D721Med (cell line): ENCODE measurements at regions not wholly inside any gene's neighbourhood (a gene's known extent, or its start where the extent isn't known, plus 50 kb on each side); places are given as distances from the start of the nearest gene placed in this dataset.

Source experiments
- DNase-seq: peaks from one replicate; pipeline ENCODE4 v3.0.0; 2011; ENCODE audit warnings: low spot score; ENCODE audit not compliant: insufficient read length
- FAIRE-seq: peaks from 2 replicates; lab custom pipeline; 2011; peaks lifted over from hg19 to GRCh38; lab: Jason Lieb, UNC
- TF ChIP-seq, protein P1 (sequence below): IDR thresholded peaks from 2 replicates; pipeline ENCODE4 v1.5.1; 2012; ENCODE audit warnings: mild to moderate bottlenecking, control low read depth; ENCODE audit not compliant: insufficient read depth; ENCODE audit errors: missing control alignments

DNA sequence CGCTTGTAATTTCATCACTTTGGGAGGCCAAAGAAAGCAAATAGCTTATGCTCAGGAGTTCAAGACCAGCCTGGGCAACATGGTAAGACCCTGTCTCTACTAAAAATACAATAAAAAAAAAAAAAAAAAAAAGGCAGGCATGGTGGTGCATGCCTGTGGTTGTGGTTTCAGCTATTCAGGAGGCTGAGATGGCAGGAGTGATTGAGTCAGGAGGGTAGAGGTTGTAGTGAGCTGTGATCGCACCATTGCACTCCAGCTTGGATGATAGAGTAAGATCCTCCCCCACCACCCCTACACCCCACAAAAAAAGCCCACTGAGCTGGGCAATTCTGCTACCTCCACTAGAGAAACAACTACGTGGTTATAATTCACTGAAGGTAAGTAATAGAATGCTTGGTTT lies 118.8 kb upstream of the PCDH18 start:
- FAIRE-seq = no peak
- DNase-seq = no peak
- TF ChIP-seq, protein P1, sequence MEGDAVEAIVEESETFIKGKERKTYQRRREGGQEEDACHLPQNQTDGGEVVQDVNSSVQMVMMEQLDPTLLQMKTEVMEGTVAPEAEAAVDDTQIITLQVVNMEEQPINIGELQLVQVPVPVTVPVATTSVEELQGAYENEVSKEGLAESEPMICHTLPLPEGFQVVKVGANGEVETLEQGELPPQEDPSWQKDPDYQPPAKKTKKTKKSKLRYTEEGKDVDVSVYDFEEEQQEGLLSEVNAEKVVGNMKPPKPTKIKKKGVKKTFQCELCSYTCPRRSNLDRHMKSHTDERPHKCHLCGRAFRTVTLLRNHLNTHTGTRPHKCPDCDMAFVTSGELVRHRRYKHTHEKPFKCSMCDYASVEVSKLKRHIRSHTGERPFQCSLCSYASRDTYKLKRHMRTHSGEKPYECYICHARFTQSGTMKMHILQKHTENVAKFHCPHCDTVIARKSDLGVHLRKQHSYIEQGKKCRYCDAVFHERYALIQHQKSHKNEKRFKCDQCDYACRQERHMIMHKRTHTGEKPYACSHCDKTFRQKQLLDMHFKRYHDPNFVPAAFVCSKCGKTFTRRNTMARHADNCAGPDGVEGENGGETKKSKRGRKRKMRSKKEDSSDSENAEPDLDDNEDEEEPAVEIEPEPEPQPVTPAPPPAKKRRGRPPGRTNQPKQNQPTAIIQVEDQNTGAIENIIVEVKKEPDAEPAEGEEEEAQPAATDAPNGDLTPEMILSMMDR = no peak

DNA sequence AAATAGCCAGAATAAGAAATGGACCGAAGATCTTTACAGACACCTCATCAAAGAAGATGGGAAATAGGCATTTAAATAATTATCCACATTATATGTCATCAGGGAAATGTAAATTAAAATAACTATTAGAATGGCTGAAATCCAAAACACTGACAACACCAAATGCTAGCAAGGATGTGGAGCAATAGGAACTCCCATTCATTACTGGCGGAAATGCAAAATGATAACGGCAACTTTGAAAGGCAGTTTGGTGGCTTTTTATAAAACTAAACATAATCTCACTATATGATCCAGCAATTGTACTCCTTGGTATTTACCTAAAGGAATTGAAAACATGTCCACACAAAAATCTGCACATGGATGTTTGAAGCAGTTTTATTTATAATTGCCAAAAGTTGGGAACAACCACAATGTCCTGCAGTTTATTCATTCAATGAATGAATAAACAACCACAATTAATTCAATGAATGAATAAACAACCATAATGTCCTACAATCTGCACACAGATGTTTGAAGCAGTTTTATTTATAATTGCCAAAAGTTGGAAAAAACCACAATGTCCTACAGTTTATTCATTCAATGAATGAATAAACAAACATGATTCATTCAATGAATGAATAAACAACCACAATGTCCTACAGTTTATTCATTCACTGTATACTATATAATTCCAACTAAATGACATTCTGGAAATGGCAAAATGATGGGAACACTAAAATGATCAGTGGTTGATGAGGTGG lies 117.6 kb upstream of the PCDH18 start:
- DNase-seq = no peak
- TF ChIP-seq, protein P1 = no peak
- no peak for FAIRE-seq

DNA sequence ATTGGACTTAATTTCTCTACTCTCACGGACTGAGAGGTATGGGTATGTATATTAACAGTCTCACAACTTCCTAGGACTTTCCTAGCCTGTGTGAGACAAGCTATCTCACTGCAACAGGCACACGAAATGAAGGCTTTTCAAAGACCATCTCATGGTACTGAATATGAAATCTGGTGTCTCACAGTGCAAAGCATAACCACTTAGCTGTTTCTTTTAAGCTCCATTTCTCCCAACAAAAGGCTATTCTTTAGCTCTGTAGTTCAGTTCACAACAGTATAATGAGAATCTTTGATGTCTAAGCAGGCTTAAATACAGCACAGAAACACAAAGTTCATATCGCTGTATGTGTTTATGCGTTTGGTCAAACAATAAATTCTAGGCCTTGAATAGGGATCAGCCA lies 116.2 kb upstream of the PCDH18 start:
- DNase-seq (no peak), FAIRE-seq (no peak)
- TF ChIP-seq, protein P1 = no peak

DNA sequence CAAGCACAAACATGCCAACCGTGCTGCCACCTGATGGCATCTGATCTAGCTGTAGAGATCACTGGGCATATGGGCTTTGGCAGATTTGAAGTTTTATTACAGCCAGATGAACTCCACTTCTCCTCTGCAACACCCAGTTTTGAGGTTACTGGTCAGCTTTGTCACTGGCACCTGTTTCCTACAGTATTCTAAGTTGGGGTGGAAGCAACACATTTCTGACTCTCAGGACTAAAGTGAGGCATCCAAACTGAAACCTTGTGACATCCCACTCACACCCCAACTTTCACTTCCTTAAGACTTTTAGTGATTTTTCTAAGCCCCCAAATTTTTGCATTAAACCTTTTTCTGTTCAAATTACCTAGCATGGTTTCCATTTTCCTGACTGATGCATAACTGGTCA lies 115.1 kb upstream of the PCDH18 start:
- TF ChIP-seq, protein P1 = no peak
- DNase-seq (no peak), FAIRE-seq (no peak)

DNA sequence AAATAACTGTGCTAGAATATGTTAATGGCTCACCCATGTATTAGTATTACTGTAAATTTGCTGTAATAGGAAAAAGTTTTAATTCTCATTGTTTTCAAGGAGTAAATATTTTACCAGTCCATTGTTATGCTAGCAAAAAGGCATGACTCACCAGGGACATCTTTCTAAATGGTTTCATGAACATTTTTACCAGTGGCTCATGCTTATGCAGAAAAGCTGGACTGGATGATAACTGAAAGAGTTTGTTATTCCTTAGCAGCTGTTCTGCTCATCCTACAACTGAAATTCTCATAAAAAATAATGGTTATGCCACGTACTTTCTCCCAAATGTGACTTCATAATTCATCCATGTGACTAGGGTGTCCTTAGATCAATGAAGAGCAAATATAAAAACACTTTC lies 111.9 kb upstream of the PCDH18 start:
- FAIRE-seq (no peak), DNase-seq (no peak)
- TF ChIP-seq, protein P1 = no peak

DNA sequence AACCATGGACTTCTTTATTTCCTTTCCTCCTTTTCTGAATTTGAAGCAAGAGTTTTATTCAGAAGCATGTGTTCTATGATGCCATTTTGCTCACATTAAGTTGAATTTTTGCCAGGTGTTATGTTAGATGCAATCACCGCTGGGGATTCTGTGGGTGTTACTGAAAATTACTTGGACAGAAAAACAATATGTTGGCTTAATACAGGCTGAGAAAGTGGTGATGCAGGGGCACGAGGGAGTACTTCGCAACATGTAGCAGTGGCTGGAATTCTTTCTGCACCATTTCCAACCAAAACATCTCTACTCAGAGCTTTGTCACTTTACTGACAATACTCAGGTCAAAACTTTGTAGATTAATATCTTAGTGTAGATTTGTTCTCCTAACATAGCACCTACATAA lies 109.2 kb upstream of the PCDH18 start:
- FAIRE-seq = no peak
- TF ChIP-seq, protein P1 = no peak
- no peak for DNase-seq

DNA sequence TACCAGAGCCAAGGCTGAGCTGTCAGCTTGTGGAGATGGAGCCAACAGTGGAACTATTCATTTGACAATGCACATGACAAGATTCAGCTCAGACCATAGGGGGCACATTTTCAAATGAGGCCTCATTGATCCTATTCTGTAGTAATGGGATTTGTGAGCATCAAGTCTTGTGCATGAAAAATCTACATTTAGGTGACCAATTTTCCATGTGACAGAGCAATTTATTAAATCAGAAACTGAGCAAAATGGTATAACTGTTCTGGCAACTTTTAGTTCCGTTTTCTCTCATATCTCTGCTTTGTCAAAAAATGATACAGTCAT lies 108.5 kb upstream of the PCDH18 start:
- DNase-seq (no peak), FAIRE-seq (no peak)
- TF ChIP-seq, protein P1 = no peak
